Erythroblast (primary cell): ENCODE measurements at regions not wholly inside any gene's neighbourhood (a gene's known extent, or its start where the extent isn't known, plus 50 kb on each side); places are given as distances from the start of the nearest gene placed in this dataset.

ENCODE experiments used
- GATA1 ChIP-seq: IDR thresholded peaks from 2 replicates; pipeline ENCODE4 v1.6.1; 2011; ENCODE audit warnings: low read depth, mild to moderate bottlenecking, control low read depth, low read length, moderate library complexity
- POLR2A ChIP-seq: IDR thresholded peaks from 2 replicates; pipeline ENCODE4 v1.6.1; 2011; ENCODE audit warnings: mild to moderate bottlenecking, low read length

DNA sequence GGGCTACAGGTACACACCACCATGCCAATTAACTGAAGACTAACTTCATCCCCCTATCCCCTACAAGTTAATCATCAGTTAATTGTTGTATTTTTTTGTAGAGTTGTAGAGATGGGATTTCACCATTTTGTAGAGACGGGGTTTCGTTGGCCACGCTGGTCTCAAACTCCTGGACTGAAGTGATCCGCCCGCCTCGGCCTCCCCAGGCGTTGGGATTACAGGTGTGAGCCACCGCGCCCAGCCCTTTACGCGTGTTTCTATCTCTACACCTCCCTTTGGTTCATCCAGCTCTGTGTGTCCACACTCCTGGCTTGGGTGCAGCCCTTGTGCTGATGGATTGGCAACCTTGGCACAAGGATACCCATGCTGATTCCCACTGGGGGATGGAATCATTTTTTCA is 258.8 kb downstream of the FAM43A start:
- TF ChIP-seq POLR2A (no peak), GATA1 (no peak)
